ENCODE measurements at regions not wholly inside any gene's neighbourhood (a gene's known extent, or its start where the extent isn't known, plus 50 kb on each side); places are given as distances from the start of the nearest gene placed in this dataset.

DNA sequence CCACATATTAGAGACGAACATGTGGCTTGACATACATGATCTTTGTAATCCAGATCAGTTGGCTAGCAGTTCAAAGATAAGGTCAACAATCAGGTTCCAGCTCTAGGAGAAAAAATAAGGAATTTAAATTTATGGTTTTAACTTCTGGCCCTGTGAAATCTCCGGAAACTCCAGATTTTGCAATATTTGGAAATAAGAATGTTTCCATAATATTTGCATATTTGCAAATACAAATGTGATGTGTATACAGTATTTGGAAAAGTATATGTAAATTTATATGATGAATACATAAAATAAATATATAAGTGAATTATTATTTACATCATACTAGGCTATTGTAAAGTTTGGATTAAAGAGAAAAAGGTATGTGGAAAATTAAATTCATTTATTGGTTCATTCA, 97.1 kb downstream of the KCNJ2 start:
- no peaks in the 10 kb centered on the region for H3K9me2 ChIP-seq (replicated peaks; ENCODE audit: insufficient read depth)
- H3K27ac ChIP-seq, result no peak overlapping the region
- no peaks in the 10 kb centered on the region for H3K79me2 ChIP-seq
- H3K4me3 ChIP-seq, result no peak overlapping the region
- no peak overlapping the region for H2AFZ ChIP-seq
- H3K27me3 ChIP-seq, result no peaks in the 10 kb centered on the region
- WGBS (ENCODE audit: low lambda C conversion rate, missing lambda C conversion rate), result 88% methylated on average over 2 of the region's 2 CpGs
- TF ChIP-seq, protein P1, sequence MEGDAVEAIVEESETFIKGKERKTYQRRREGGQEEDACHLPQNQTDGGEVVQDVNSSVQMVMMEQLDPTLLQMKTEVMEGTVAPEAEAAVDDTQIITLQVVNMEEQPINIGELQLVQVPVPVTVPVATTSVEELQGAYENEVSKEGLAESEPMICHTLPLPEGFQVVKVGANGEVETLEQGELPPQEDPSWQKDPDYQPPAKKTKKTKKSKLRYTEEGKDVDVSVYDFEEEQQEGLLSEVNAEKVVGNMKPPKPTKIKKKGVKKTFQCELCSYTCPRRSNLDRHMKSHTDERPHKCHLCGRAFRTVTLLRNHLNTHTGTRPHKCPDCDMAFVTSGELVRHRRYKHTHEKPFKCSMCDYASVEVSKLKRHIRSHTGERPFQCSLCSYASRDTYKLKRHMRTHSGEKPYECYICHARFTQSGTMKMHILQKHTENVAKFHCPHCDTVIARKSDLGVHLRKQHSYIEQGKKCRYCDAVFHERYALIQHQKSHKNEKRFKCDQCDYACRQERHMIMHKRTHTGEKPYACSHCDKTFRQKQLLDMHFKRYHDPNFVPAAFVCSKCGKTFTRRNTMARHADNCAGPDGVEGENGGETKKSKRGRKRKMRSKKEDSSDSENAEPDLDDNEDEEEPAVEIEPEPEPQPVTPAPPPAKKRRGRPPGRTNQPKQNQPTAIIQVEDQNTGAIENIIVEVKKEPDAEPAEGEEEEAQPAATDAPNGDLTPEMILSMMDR (IDR thresholded peaks at IDR 0.05; ENCODE audit: poor library complexity), result no peak
- no peak for TF ChIP-seq EZH2 (IDR thresholded peaks at IDR 0.05; ENCODE audit: borderline replicate concordance)
- TF ChIP-seq EZH2phosphoT487 (IDR thresholded peaks at IDR 0.05; ENCODE audit: low read depth, severe bottlenecking, unreplicated experiment), result no peak
- H3K9me3 ChIP-seq (ENCODE audit: low read depth), result no peaks in the 10 kb centered on the region
- H3K4me1 ChIP-seq (ENCODE audit: insufficient read depth), result no peaks in the 10 kb centered on the region
- H4K20me1 ChIP-seq (ENCODE audit: insufficient read depth, poor library complexity, severe bottlenecking), result no peaks in the 10 kb centered on the region
- no peak for DNase-seq (ENCODE audit: low spot score)
- H3K4me2 ChIP-seq, result no peak overlapping the region
- H3K36me3 ChIP-seq (replicated peaks; ENCODE audit: insufficient read depth, low read depth), result no peaks in the 10 kb centered on the region

- Histone ChIP-seq H3K27ac (no peak overlapping the region), H3K36me3 (replicated peaks; ENCODE audit: insufficient read depth, low read depth) (no peaks in the 10 kb centered on the region), H3K4me3 (no peak overlapping the region), H4K20me1 (ENCODE audit: insufficient read depth, poor library complexity, severe bottlenecking) (no peaks in the 10 kb centered on the region), H3K4me1 (ENCODE audit: insufficient read depth) (no peaks in the 10 kb centered on the region), H3K9me2 (replicated peaks; ENCODE audit: insufficient read depth) (no peaks in the 10 kb centered on the region), H3K9me3 (ENCODE audit: low read depth) (no peaks in the 10 kb centered on the region), H3K79me2 (no peaks in the 10 kb centered on the region), H3K27me3 (no peaks in the 10 kb centered on the region), H3K4me2 (no peak overlapping the region), H2AFZ (no peak overlapping the region)
- WGBS (ENCODE audit: low lambda C conversion rate, missing lambda C conversion rate), result 91% methylated on average over 1 of the region's 1 CpG
- TF ChIP-seq EZH2phosphoT487 (IDR thresholded peaks at IDR 0.05; ENCODE audit: low read depth, severe bottlenecking, unreplicated experiment) (no peak), EZH2 (IDR thresholded peaks at IDR 0.05; ENCODE audit: borderline replicate concordance) (no peak)
- TF ChIP-seq, protein P1 (IDR thresholded peaks at IDR 0.05; ENCODE audit: poor library complexity), result no peak
- no peak for DNase-seq (ENCODE audit: low spot score)
These were observed 99.1 kb downstream of the KCNJ2 start for GRCh38 chr17:70268383-70268782.

GRCh38 chr17:70270554-70270953, 101.2 kb downstream of the KCNJ2 start:
- Histone ChIP-seq H3K27me3 (no peaks in the 10 kb centered on the region), H3K9me3 (ENCODE audit: low read depth) (no peaks in the 10 kb centered on the region), H2AFZ (no peak overlapping the region), H3K27ac (no peak overlapping the region), H3K79me2 (no peaks in the 10 kb centered on the region), H4K20me1 (ENCODE audit: insufficient read depth, poor library complexity, severe bottlenecking) (no peaks in the 10 kb centered on the region), H3K4me2 (no peak overlapping the region), H3K4me1 (ENCODE audit: insufficient read depth) (no peaks in the 10 kb centered on the region), H3K4me3 (no peak overlapping the region), H3K36me3 (replicated peaks; ENCODE audit: insufficient read depth, low read depth) (no peaks in the 10 kb centered on the region), H3K9me2 (replicated peaks; ENCODE audit: insufficient read depth) (no peaks in the 10 kb centered on the region)
- DNase-seq (ENCODE audit: low spot score), result no peak
- TF ChIP-seq EZH2phosphoT487 (IDR thresholded peaks at IDR 0.05; ENCODE audit: low read depth, severe bottlenecking, unreplicated experiment), result no peak
- TF ChIP-seq, protein P1 (IDR thresholded peaks at IDR 0.05; ENCODE audit: poor library complexity), result no peak
- no peak for TF ChIP-seq EZH2 (IDR thresholded peaks at IDR 0.05; ENCODE audit: borderline replicate concordance)
- WGBS (ENCODE audit: low lambda C conversion rate, missing lambda C conversion rate), result 73% methylated on average over 7 of the region's 7 CpGs

DNA sequence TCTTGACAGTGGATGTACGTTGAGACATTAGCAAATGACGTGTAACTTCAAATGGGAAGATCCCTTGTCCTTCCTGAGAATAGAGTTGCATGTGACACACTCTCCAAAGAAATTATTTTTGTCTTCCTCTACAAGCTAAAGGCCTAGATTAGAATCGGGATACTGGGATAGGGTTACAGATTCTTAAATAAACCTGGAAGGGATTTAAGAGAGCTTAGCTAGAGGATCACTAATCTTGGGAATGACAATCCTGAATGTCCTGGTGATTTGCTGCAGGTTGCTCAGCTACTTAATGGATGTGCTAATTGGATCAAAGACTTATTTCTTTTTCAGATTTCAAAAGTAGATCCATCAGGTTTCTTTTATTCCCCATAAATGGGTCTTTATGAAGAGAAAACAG, 101.9 kb downstream of the KCNJ2 start:
- H2AFZ ChIP-seq, result no peak overlapping the region
- H3K4me3 ChIP-seq, result no peak overlapping the region
- no peaks in the 10 kb centered on the region for H3K9me2 ChIP-seq (replicated peaks; ENCODE audit: insufficient read depth)
- no peaks in the 10 kb centered on the region for H3K9me3 ChIP-seq (ENCODE audit: low read depth)
- no peak for TF ChIP-seq EZH2phosphoT487 (IDR thresholded peaks at IDR 0.05; ENCODE audit: low read depth, severe bottlenecking, unreplicated experiment)
- no peak for TF ChIP-seq EZH2 (IDR thresholded peaks at IDR 0.05; ENCODE audit: borderline replicate concordance)
- TF ChIP-seq, protein P1 (IDR thresholded peaks at IDR 0.05; ENCODE audit: poor library complexity), result no peak
- no peaks in the 10 kb centered on the region for H3K79me2 ChIP-seq
- H3K4me2 ChIP-seq, result no peak overlapping the region
- no peaks in the 10 kb centered on the region for H4K20me1 ChIP-seq (ENCODE audit: insufficient read depth, poor library complexity, severe bottlenecking)
- no peak overlapping the region for H3K27ac ChIP-seq
- DNase-seq (ENCODE audit: low spot score), result no peak
- no peaks in the 10 kb centered on the region for H3K4me1 ChIP-seq (ENCODE audit: insufficient read depth)
- 50% methylated on average over 3 of the region's 3 CpGs for WGBS (ENCODE audit: low lambda C conversion rate, missing lambda C conversion rate)
- no peaks in the 10 kb centered on the region for H3K27me3 ChIP-seq
- H3K36me3 ChIP-seq (replicated peaks; ENCODE audit: insufficient read depth, low read depth), result no peaks in the 10 kb centered on the region

Data from hepatocyte (in vitro differentiated cells).